ENCODE measurements at regions not wholly inside any gene's neighbourhood (a gene's known extent, or its start where the extent isn't known, plus 50 kb on each side); places are given as distances from the start of the nearest gene placed in this dataset.

DNA sequence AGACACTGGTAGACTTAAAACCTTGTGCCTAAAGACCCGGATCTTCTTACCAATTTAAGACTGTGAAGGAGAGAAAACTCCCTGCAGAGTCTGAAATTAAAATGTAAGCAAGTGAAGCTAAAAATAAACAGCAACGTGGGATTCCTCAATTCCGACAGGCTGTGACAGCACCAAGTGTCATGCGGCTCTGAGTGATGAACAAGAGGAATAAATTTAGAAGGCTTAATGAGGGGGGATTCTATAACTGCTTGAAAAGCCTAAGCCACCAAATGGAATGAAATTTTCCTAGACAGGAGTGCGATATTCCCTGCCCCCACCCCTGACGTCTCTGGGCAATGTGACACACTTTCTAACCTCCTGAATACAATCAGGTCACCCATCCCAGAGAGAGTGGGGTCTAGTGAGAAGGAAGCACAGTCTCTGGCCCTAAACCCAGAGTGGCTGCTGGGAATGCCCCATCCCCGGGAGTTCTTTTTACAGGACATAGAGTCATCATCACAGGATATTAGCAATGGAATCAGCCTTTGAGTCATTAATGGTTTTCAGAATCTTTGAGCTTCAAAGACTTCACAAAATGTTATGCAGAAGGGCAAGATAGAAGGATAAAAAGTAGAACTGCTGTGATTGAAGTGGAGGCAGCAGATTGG, 114.3 kb downstream of the EDEM1 start:
- ChIA-PET CTCF (interaction anchor here (1.1 kb wide), 1 partner anchor 74 kb away, joined by 3 read pairs; no protein-coding TSS in a partner anchor), POLR2A (no interaction called here)
- Mint-ChIP-seq H3K27me3 (no peaks in the 10 kb centered on the region), H3K36me3 (ENCODE audit: low read depth) (no peaks in the 10 kb centered on the region), H3K4me1 (ENCODE audit: low read depth) (peaks cover 3% of the 10 kb centered on the region), H3K27ac (no peak overlapping the region), H3K4me3 (no peak overlapping the region), H3K9me3 (no peaks in the 10 kb centered on the region)
- ATAC-seq (no peak), DNase-seq (no peak)
- intact Hi-C loops (cut with micrococcal nuclease) = no loop called here
- TF ChIP-seq, protein P1, sequence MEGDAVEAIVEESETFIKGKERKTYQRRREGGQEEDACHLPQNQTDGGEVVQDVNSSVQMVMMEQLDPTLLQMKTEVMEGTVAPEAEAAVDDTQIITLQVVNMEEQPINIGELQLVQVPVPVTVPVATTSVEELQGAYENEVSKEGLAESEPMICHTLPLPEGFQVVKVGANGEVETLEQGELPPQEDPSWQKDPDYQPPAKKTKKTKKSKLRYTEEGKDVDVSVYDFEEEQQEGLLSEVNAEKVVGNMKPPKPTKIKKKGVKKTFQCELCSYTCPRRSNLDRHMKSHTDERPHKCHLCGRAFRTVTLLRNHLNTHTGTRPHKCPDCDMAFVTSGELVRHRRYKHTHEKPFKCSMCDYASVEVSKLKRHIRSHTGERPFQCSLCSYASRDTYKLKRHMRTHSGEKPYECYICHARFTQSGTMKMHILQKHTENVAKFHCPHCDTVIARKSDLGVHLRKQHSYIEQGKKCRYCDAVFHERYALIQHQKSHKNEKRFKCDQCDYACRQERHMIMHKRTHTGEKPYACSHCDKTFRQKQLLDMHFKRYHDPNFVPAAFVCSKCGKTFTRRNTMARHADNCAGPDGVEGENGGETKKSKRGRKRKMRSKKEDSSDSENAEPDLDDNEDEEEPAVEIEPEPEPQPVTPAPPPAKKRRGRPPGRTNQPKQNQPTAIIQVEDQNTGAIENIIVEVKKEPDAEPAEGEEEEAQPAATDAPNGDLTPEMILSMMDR (IDR thresholded peaks at IDR 0.05) = no peak

DNA sequence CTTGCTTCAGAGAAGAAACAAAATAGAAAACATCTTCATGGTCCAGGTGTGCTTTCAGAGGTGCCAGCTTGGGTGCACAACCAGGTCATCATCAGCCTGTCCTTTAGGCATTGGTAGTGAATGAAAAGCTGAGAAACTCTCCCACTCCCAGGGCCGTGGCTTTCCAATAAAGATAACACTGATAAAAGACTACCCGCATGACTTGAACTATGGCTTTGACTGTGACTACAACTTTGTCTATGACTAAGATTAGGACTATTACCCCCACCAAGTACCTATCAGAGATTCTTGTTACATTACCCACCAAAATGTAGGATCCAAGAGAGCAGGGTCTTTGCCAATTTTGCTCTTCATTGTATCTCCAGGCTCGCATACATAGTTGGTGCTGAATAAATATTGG, 115.2 kb downstream of the EDEM1 start:
- TF ChIP-seq, protein P1 (IDR thresholded peaks at IDR 0.05) = no peak
- Mint-ChIP-seq H3K36me3 (ENCODE audit: low read depth) (no peaks in the 10 kb centered on the region), H3K4me1 (ENCODE audit: low read depth) (peaks cover 3% of the 10 kb centered on the region), H3K9me3 (no peaks in the 10 kb centered on the region), H3K4me3 (no peak overlapping the region), H3K27me3 (no peaks in the 10 kb centered on the region), H3K27ac (no peak overlapping the region)
- intact Hi-C loops (cut with micrococcal nuclease) = no loop called here
- CTCF ChIA-PET = no interaction called here
- DNase-seq (no peak), ATAC-seq (no peak)
- POLR2A ChIA-PET = no interaction called here

DNA sequence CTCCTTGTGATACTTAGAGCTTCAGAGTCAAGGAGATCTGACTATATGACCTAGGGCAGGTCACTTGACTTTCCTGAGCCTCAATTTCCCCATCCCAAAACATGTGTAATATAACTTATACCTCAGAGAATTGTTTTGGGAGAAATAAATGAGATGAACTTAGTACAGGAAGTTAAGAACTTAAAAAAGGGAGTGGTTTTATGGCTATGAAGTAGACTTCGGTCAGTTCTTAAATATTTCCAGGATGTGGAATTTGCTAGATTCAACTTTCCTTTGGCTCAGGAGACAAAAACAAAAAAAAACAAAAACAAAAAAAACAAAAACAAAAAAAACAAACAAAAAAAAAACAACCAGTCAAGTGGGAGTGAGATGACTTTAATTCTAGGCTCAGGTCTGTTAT, 116.7 kb downstream of the EDEM1 start:
- ChIA-PET POLR2A (no interaction called here), CTCF (no interaction called here)
- Mint-ChIP-seq H3K36me3 (ENCODE audit: low read depth) (no peaks in the 10 kb centered on the region), H3K9me3 (no peaks in the 10 kb centered on the region), H3K27me3 (no peaks in the 10 kb centered on the region), H3K4me1 (ENCODE audit: low read depth) (no peaks in the 10 kb centered on the region), H3K4me3 (no peak overlapping the region), H3K27ac (no peak overlapping the region)
- TF ChIP-seq, protein P1 (IDR thresholded peaks at IDR 0.05) = no peak
- DNase-seq (no peak), ATAC-seq (no peak)
- intact Hi-C loops (cut with micrococcal nuclease) = no loop called here

DNA sequence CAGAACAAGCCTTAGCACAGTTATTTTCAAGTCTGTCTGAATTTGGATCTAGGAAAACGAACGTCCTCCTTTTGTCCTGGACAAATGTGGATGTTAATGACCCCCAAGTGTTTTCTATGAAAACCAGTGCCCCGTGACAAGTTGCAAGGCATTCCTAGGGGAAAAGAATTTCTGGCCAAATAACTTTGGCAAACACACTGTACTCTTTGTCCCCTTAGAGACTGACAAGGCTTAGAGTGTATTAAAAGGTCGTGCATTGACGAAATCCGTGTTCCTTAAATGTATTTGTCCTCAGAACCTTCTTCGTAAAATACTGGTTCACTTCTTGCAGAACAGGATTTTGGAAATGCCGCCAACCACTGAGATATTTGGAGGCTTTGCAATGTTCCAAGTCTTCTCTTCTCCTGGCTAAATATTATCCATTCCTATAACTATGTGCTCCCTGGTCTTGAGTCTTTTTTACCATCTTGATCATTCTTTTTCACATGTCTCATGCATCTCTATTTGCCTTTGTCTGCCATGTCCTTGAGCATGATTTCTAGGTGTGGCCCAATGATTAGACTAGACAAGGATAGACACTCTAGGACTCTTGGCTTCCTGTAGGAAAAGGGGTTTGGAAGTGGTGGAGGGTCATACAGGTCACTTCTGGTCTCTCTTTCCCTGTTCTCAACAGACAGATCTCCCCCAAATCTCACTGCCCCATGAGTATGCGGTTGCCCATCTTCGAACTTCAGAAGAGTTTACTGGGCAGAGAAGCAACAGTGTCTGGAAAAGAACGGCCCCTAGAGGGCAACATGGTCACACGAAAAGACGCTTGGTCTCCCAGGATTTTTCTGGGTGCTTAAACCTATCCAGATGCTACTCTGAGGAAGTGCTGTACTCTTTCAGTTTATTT, 117.5 kb downstream of the EDEM1 start:
- peak; percentile 54 for DNase-seq
- intact Hi-C loops (cut with micrococcal nuclease) = no loop called here
- CTCF ChIA-PET = no interaction called here
- TF ChIP-seq, protein P1 (IDR thresholded peaks at IDR 0.05) = peak; percentile 72
- Mint-ChIP-seq H3K9me3 (no peaks in the 10 kb centered on the region), H3K27me3 (no peaks in the 10 kb centered on the region), H3K4me1 (ENCODE audit: low read depth) (no peaks in the 10 kb centered on the region), H3K36me3 (ENCODE audit: low read depth) (no peaks in the 10 kb centered on the region), H3K4me3 (no peak overlapping the region), H3K27ac (no peak overlapping the region)
- POLR2A ChIA-PET = no interaction called here
- peak; percentile 58 for ATAC-seq

DNA sequence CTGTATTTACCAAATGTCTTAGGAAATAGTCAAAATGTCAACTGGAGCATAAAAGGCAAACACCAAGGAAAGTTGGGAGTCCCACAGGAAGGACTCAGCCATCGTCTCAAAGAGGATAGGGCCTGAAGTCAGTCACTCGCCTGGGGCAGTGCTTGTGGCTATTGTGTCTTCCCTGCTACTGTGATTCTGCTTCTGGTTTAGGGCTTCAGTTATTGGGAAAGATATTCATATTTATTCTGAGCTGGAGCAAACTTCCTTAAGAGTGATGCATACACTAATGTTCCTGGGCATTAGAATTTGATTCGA, 118.1 kb downstream of the EDEM1 start:
- TF ChIP-seq, protein P1 (IDR thresholded peaks at IDR 0.05) = peak; percentile 8
- H3K27ac Mint-ChIP-seq = no peak overlapping the region
- H3K27me3 Mint-ChIP-seq = no peaks in the 10 kb centered on the region
- ATAC-seq = no peak
- intact Hi-C loops (cut with micrococcal nuclease) = no loop called here
- H3K4me3 Mint-ChIP-seq = no peak overlapping the region
- no peak for DNase-seq
- no peaks in the 10 kb centered on the region for H3K36me3 Mint-ChIP-seq (ENCODE audit: low read depth)
- POLR2A ChIA-PET = no interaction called here
- H3K4me1 Mint-ChIP-seq (ENCODE audit: low read depth) = no peaks in the 10 kb centered on the region
- CTCF ChIA-PET = no interaction called here
- no peaks in the 10 kb centered on the region for H3K9me3 Mint-ChIP-seq
